ENCODE measurements at regions not wholly inside any gene's neighbourhood (a gene's known extent, or its start where the extent isn't known, plus 50 kb on each side); places are given as distances from the start of the nearest gene placed in this dataset.
"Not testable (repeated sequence)": the region's sequence is repeated elsewhere in the genome, so short reads cannot be mapped to it uniquely, and the experiment has no call there.

DNA sequence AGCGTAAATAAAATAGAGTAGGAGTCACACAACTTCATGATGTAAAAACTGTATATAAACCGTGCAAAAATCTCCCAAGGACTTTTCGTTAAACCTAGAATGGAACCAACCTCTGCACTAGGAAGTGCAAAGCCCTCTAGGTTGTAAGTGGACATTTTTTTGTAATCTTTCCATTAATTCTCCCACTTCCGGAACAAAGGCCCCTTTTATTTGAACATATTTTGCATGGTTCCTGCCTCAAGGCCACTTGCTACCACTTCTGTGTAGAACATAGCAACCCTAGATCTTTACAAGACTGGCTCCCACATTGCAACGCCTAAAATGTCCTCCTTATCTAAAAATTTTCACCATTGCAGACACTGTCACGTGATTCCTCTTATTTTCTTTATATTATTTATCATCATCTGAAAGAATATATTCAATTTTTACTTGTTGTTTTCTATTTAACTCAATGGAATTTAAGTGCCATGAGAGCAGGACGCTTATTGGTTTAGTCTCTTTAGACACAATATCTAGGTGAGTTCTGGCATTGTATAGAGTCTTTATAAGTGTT lies 249.6 kb upstream of the TMEFF2 start:
- no peak for DNase-seq

DNA sequence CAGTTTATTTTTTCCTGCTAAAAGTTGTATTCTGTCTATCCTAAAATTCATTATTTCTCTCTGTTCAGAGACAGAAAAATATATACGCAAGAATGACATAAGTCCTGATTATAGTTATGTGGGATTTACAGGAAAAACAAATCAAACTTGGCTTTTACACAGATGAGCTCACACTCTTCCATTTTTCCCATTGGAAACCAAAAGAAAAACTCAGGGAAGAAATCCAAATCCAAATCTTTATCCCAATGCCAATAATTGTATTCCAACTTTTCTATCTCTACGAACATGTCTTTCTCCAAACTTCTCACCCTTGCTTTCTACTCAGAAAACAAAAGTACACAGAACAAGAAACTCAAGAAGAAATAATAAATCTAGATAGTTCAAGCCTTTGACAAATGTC lies 249.1 kb upstream of the TMEFF2 start:
- DNase-seq, result no peak

- DNase-seq, result no peak
Observed at GRCh38 chr2:192438239-192438638, 243.5 kb upstream of the TMEFF2 start.

DNA sequence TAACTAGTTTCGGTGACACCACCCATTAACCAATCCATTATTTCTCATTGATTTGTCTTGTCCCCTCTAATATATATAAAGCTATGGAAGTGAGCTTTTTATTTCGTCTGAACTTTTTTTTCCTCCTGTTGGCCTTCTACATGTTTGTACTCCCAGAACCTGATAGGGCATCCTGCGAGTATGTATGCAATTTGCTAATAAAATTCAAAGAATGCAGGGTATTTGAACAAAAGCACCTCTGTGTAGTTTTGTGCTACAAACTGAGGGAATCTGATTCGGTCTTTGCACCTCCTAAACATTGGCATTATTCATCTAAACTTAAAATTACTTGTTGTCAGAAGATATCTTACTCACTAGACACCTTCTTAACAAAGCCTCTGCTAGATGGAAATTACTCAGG lies 242.9 kb upstream of the TMEFF2 start:
- DNase-seq, result no peak

DNA sequence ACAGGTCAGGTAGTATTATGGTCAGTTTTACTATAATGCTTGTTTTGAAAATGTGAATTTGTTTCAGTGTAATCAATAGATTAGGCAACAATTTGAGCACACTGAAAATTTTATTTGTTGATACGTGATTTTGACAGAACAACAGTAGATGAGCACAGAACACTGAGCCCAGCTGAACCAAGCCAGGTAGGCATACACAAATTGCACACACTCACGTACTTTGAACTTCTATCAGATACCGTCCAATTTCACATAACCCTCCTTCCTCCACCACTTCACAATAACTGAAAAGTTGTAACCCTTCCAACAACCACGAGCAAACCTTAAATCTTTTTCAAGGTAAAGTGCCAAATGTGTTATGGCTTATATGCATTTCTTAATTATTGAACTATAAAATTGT lies 229.5 kb upstream of the TMEFF2 start:
- no peak for DNase-seq

DNA sequence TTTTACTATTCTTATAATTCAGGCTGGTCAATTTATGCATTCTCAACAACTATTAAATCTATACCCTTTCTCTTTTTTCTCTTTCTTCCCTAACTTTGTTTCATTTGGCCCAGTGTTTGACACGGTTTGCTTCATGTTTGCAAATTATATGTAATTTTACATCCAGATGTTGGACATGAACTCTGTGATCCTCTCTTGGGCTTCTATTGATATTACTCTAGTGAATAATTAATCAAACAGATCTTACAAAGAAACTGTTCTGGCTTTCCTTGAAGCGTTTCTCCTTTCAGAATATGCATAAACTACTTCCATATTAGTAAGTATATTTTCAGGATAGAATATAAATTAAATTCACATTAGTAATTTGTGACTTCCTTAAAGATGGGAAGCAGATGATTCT lies 225.1 kb upstream of the TMEFF2 start:
- no peak for DNase-seq

DNA sequence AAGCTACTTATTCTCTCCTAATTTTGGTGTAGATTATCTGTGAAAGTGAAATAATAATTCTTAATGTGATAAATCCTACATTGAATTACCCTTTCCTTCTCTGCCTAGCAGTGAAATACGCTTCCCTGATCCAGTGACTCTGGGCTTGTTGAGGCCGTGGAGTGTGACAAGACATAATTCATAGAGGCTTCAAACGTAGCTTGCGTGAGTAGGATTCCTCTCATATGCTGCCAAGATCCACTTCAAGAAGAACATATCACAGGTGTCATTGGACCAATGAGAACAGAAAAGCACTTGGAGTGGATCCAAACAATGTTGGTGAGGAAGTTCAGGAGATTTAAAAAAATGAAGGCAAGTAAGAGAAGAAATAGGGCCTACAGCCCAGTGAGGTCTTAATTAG lies 221.3 kb upstream of the TMEFF2 start:
- DNase-seq, result no peak

DNA sequence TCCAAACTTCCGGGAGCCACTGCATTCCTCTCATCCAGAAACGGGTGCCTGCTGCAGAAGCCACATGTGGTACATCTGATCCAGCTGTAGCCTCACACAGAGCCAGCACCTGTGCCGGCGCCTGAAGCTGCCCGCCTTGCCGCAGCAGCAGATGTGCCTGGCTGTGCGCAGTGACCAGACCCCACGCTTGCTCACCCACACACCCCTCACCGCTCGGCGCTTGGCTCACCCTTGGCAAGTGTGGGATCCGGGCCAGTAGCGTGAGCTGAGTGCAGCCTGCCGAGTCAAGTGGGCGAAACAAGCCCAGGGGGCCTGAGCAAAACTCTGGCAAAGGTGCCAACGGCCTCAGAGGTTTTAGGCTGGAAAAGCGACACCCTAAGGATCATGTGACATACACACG lies 220.1 kb upstream of the TMEFF2 start:
- no peak for DNase-seq

DNA sequence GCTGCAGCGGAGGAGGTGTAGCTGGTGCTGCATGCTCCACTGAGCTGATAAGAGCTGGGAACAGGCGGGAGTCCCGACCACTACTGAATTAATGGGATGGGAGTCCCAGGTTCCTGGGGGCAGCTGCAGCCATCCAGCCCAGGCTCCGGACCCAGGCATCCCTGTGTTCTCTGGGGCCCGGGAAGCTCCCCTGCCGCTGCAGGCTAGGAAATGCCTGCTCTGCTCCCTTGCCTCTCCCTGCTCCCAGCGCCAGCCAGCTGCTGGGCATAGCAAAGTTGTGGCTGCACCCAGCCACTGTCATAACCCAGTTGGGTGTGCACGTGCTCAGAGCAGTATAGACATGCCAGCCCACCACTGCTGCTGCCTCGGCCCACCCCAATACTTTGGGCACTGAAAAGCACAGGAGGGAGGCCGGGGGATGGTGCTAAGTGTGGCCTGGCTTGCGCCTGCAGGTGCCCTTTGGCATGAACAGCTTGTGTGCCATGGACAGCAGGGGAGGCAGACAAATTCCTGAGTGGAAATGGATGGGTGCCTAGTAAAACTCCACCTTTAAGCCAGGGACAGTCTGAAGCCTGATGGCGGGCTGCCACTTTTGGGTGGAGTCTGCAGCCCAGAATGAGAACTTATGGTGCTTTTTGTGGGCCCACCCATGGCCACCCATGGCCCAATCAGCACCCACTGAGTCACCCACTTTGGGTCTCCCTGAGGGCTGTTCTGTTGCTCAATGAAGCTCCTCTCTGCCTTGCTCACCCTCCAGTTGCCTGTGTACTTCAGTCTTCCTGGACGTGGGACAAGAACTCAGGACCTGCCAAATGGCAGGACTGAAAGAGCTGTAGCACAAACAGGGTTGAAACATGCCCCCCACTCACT lies 219.3 kb upstream of the TMEFF2 start:
- no peak for DNase-seq

- DNase-seq, result not testable (repeated sequence)
Observed at GRCh38 chr2:192412866-192413265, 218.1 kb upstream of the TMEFF2 start.

- DNase-seq, result no peak
Observed at GRCh38 chr2:192412394-192412793, 217.7 kb upstream of the TMEFF2 start.

DNA sequence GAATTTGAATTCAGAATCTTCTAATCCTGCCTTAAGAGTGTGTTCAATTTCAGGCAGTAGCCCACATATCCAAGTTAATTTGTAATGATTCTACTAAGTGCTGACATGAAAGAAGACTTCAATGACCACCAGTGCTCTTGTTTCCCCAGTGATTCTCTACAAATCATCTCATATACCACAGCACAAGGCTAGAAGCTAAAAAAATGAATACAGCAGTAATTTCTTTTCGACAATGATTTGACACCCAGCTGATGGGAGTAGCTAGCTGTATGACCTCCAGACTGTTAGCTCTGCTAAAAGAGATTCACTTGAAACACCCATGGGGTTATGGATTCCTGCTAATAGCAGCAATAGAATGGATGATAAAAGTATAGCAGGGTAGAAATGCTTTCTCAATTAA lies 217.0 kb upstream of the TMEFF2 start:
- no peak for DNase-seq

GRCh38 chr2:192410319-192410718 lies 215.6 kb upstream of the TMEFF2 start:
- DNase-seq, result no peak

GRCh38 chr2:192407692-192408091 lies 213.0 kb upstream of the TMEFF2 start:
- no peak for DNase-seq

- DNase-seq, result no peak
Observed at GRCh38 chr2:192398236-192398635, 203.5 kb upstream of the TMEFF2 start.

GRCh38 chr2:192394605-192395004 lies 199.9 kb upstream of the TMEFF2 start:
- no peak for DNase-seq

GRCh38 chr2:192391041-192391440 lies 196.3 kb upstream of the TMEFF2 start:
- no peak for DNase-seq

- no peak for DNase-seq
Observed at GRCh38 chr2:192390401-192390800, 195.7 kb upstream of the TMEFF2 start.

- DNase-seq, result not testable (repeated sequence)
Observed at GRCh38 chr2:192384191-192384590, 189.5 kb upstream of the TMEFF2 start.

DNA sequence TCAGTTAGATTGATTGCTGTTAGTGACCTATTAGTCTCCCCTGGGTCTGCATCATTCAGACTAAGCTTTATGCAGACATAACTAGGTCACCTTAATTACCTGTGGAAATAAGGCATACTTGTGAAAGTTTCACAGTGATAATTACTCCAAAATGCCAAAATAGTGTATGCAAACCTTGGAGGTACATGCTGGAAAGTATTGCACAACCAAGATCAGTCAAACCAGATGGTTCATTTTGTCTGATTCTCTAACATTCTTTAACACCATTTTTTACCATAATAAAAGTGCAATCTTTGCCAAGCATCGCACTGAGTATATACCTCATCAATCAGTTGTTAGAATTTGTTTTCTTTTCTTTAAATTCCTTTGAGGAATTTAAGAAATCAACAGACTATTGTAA lies 186.3 kb upstream of the TMEFF2 start:
- no peak for DNase-seq

DNA sequence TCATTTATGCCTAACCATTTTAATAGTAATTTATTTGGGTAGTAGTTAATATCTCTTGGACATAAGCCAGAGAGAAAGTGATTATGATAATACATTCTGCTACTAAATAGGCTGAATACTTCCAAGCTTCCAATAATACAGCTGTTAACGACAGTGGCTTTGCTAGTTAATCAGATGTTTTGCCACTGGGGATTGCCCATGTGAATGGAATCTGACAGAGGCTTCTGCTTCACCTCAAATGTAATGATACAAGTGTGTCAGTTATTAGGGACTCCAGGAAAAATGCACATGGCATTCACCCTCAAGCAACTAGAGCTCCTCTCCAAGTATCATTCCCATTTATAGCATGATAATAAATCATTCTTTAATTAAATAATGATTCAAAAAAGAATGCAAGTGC lies 185.0 kb upstream of the TMEFF2 start:
- DNase-seq, result no peak

DNA sequence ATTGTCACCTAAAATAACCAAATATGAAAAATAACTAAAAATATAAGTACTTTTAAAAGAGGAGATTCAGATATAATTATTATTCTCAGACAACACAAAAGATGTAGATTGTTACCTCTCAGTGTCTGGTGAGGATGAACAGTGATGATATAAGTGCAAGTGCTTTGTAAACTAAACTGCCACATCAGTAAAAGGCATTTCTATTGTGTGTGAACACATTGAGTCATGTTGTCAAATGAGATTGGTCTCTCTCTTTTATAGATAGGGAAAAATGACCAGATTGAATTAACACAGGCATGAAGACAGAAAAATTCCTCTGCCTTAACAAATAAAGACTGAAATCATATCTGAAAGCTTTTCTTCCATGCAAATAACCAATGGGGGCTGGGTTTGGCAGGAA lies 182.4 kb upstream of the TMEFF2 start:
- DNase-seq, result no peak

- DNase-seq, result no peak
Observed at GRCh38 chr2:192373754-192374153, 179.0 kb upstream of the TMEFF2 start.

DNA sequence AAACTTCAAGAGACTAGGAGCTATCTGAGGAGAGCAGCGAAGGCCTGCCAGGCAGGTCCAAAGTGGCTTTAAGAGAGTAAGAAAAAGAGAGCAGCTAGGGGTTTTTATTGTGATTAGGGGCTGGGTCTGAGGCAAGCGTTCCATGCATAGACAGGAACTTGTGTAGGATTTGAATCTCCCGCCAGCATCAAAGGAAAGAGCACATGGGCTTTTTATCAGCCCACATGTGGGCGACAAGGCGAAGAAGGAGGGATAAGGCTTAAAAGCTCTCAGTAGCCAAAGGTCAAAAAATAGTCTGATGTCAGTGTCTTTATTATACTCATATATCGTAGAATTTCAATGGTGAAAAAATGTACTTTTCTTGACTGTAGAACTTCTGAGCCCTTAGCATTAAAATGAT lies 178.5 kb upstream of the TMEFF2 start:
- no peak for DNase-seq

- DNase-seq, result no peak
Observed at GRCh38 chr2:192369969-192370368, 175.2 kb upstream of the TMEFF2 start.

Measured in stimulated activated CD4-positive, alpha-beta T cell treated with anti-CD3 and anti-CD28 coated beads, Interleukin-4, amount 100 ng/mL, for 1 hour (primary cell).